H9 (cell line): ENCODE measurements at regions not wholly inside any gene's neighbourhood (a gene's known extent, or its start where the extent isn't known, plus 50 kb on each side); places are given as distances from the start of the nearest gene placed in this dataset.

Experiments used
- DNase-seq: peaks from one replicate; pipeline ENCODE4 v3.0.0-alpha.2; 2017
- H2AFZ ChIP-seq: one replicate; pipeline ENCODE4 v1.6.1; 2013; ENCODE audit warnings: mild to moderate bottlenecking, low read length, control low read depth, moderate library complexity
- H2AK5ac ChIP-seq: 2 replicates; pipeline ENCODE4 v1.6.1; 2013; ENCODE audit warnings: low read length, control low read depth, mixed read lengths; ENCODE audit not compliant: insufficient read length
- H2BK120ac ChIP-seq: one replicate; pipeline ENCODE4 v1.6.1; 2013; ENCODE audit warnings: low read depth, mild to moderate bottlenecking, low read length, control low read depth, inconsistent platforms; ENCODE audit not compliant: poor library complexity, severe bottlenecking
- H2BK12ac ChIP-seq: 2 replicates; pipeline ENCODE4 v1.6.1; 2013; ENCODE audit warnings: low read length, control low read depth, mixed read lengths, low read depth; ENCODE audit not compliant: insufficient read length
- H2BK15ac ChIP-seq: 2 replicates; pipeline ENCODE4 v1.6.1; 2013; ENCODE audit warnings: low read depth, low read length, control low read depth
- H2BK20ac ChIP-seq: one replicate; pipeline ENCODE4 v1.6.1; 2013; ENCODE audit warnings: low read depth, mild to moderate bottlenecking, low read length, control low read depth, inconsistent platforms; ENCODE audit not compliant: poor library complexity, severe bottlenecking
- H2BK5ac ChIP-seq: 2 replicates; pipeline ENCODE4 v1.6.1; 2013; ENCODE audit warnings: low read length, control low read depth, mixed read lengths; ENCODE audit not compliant: insufficient read length
- H3K14ac ChIP-seq: 2 replicates; pipeline ENCODE4 v1.6.1; 2013; ENCODE audit warnings: low read length, control low read depth; ENCODE audit not compliant: insufficient read depth
- H3K18ac ChIP-seq: 2 replicates; pipeline ENCODE4 v1.6.1; 2013; ENCODE audit warnings: low read depth, mild to moderate bottlenecking, mixed read lengths, low read length, control low read depth; ENCODE audit not compliant: insufficient read length
- H3K23ac ChIP-seq: 2 replicates; pipeline ENCODE4 v1.6.1; 2013; ENCODE audit warnings: low read length, control low read depth, mixed read lengths, low read depth; ENCODE audit not compliant: insufficient read length
- H3K23me2 ChIP-seq: 2 replicates; pipeline ENCODE4 v1.6.1; 2013; ENCODE audit warnings: low read depth, mild to moderate bottlenecking, mixed read lengths, low read length, control low read depth; ENCODE audit not compliant: insufficient read length, poor library complexity, severe bottlenecking
- H3K27ac ChIP-seq: 2 replicates; pipeline ENCODE4 v1.5.1; 2013; ENCODE audit warnings: low read length, control low read depth, mixed read lengths, low read depth; ENCODE audit not compliant: insufficient read length
- H3K27me3 ChIP-seq: 2 replicates; pipeline ENCODE4 v1.6.1; 2013; ENCODE audit warnings: low read length, control low read depth, inconsistent platforms; ENCODE audit not compliant: insufficient read depth
- H3K4ac ChIP-seq: 2 replicates; pipeline ENCODE4 v1.6.1; 2013; ENCODE audit warnings: low read depth, mild to moderate bottlenecking, control low read depth, inconsistent platforms, low read length, moderate library complexity
- H3K4me1 ChIP-seq: 2 replicates; pipeline ENCODE4 v1.6.1; 2013; ENCODE audit warnings: low read length, control low read depth, inconsistent platforms; ENCODE audit not compliant: insufficient read depth
- H3K4me2 ChIP-seq: 2 replicates; pipeline ENCODE4 v1.6.1; 2013; ENCODE audit warnings: low read length, control low read depth, mixed read lengths; ENCODE audit not compliant: insufficient read length, insufficient read depth
- H3K56ac ChIP-seq: 2 replicates; pipeline ENCODE4 v1.6.1; 2013; ENCODE audit warnings: low read depth, mild to moderate bottlenecking, mixed read lengths, low read length, control low read depth; ENCODE audit not compliant: insufficient read length
- H3K79me1 ChIP-seq: 2 replicates; pipeline ENCODE4 v1.6.1; 2013; ENCODE audit warnings: low read depth, mild to moderate bottlenecking, moderate library complexity, low read length, control low read depth, inconsistent platforms; ENCODE audit not compliant: insufficient read depth, poor library complexity, severe bottlenecking
- H3K79me2 ChIP-seq: 2 replicates; pipeline ENCODE4 v1.6.1; 2013; ENCODE audit warnings: low read length, control low read depth, inconsistent platforms; ENCODE audit not compliant: insufficient read depth
- H3K9ac ChIP-seq: 2 replicates; pipeline ENCODE4 v1.6.1; 2013; ENCODE audit warnings: low read length, control low read depth, mixed read lengths; ENCODE audit not compliant: insufficient read length; ENCODE audit errors: extremely low read depth
- H3K9me3 ChIP-seq: one replicate; pipeline ENCODE4 v1.6.1; 2013; ENCODE audit warnings: low read depth, low read length, inconsistent platforms; ENCODE audit not compliant: control insufficient read depth
- H3T11ph ChIP-seq: one replicate; pipeline ENCODE4 v1.6.1; 2013; ENCODE audit warnings: mild to moderate bottlenecking, low read length, control low read depth, inconsistent platforms
- H4K20me1 ChIP-seq: one replicate; pipeline ENCODE4 v1.6.1; 2013; ENCODE audit not compliant: control insufficient read depth, insufficient read length, insufficient read depth
- H4K5ac ChIP-seq: 2 replicates; pipeline ENCODE4 v1.6.1; 2013; ENCODE audit warnings: low read depth, mild to moderate bottlenecking, mixed read lengths, low read length, control low read depth; ENCODE audit not compliant: insufficient read length
- H4K8ac ChIP-seq: replicated peaks from 2 replicates; pipeline ENCODE4 v1.6.1; 2013; ENCODE audit warnings: low read length, control low read depth, mixed read lengths, low read depth; ENCODE audit not compliant: insufficient read length
- H4K91ac ChIP-seq: 2 replicates; pipeline ENCODE4 v1.6.1; 2013; ENCODE audit warnings: low read depth, mild to moderate bottlenecking, moderate library complexity, mixed read lengths, low read length, control low read depth; ENCODE audit not compliant: insufficient read length
- H3K27ac Mint-ChIP-seq, 3 experiments: 2 replicates in 2 of 3; 3 replicates in 1 of 3; pipeline ENCODE4 v1.8.0; 2020 to 2021; ENCODE audit warnings: mixed read lengths in 3 of 3, mild to moderate bottlenecking in 1 of 3, moderate library complexity in 1 of 3
- H3K27me3 Mint-ChIP-seq: 2 replicates; pipeline ENCODE4 v1.8.0; 2021; ENCODE audit warnings: low read depth, mild to moderate bottlenecking, moderate library complexity, mixed read lengths
- H3K36me3 Mint-ChIP-seq, 3 experiments: 2 replicates in 2 of 3; 3 replicates in 1 of 3; pipeline ENCODE4 v1.8.0; 2020 to 2021; ENCODE audit warnings: low read depth in 3 of 3, mixed read lengths in 3 of 3; ENCODE audit not compliant: insufficient read depth in 1 of 3
- H3K4me1 Mint-ChIP-seq, 2 experiments: 2 replicates each; pipeline ENCODE4 v1.8.0; 2020; ENCODE audit warnings: mixed read lengths in 2 of 2
- H3K4me3 Mint-ChIP-seq, 2 experiments: 2 replicates in 1 of 2; 3 replicates in 1 of 2; pipeline ENCODE4 v1.8.0; 2020 to 2021; ENCODE audit warnings: mild to moderate bottlenecking in 2 of 2, mixed read lengths in 2 of 2, moderate library complexity in 1 of 2
- H3K9me3 Mint-ChIP-seq, 2 experiments: 2 replicates in 1 of 2; 3 replicates in 1 of 2; pipeline ENCODE4 v1.8.0; 2020; ENCODE audit warnings: mild to moderate bottlenecking in 2 of 2, mixed read lengths in 2 of 2, moderate library complexity in 1 of 2
- WGBS: extraction: QIAGEN DNeasy Blood & Tissue Kit; methylation state at CpG from one replicate; pipeline ENCODE4 v1.1.7; 2013; ENCODE audit warnings: missing lambda C conversion rate, low lambda C conversion rate, mixed read lengths; ENCODE audit not compliant: insufficient read length; ENCODE audit errors: extremely low coverage; 5-methylcytosine and 5-hydroxymethylcytosine counted together
- TF ChIP-seq, protein P1 (sequence below): fragments of 200-600 bp; sonication (generic); conservative IDR thresholded peaks from 3 replicates; pipeline ENCODE4 v1.8.0; 2021; ENCODE audit warnings: antibody characterized with exemption, mild to moderate bottlenecking

DNA sequence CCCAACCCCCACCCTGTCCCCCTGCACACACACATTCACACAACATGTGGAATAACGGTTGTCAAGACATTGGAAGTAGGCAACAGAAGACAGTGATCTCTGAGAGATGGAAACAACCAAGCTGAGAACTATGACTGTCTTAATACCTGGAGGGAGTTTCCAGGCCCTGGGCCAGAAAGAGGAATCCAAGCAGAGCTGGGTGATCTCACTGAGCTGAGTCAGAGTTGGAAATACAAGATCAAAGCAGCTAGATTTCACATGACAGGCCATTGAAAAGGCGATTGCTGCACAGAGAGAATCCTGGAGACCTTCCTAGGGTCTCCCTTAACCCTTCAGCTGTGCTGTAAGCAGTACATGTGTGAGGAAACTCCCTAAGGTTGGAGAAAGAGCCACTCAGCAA is 165.8 kb upstream of the PRSS1 start:
- H2BK12ac ChIP-seq, result no peak overlapping the region
- Mint-ChIP-seq H3K27ac (peak overlapping the region in 1 of 3 experiments; percentile 37; a peak in 2 of 7 replicates), H3K27me3 (peaks cover 2% of the 10 kb centered on the region; the same call in 1 of the 2 replicates), H3K4me1 (peaks cover 15 to 20% of the 10 kb centered on the region in 2 experiments), H3K4me3 (no peak overlapping the region), H3K9me3 (no peaks in the 10 kb centered on the region; a peak in 1 of 5 replicates), H3K36me3 (no peaks in the 10 kb centered on the region)
- H3K23me2 ChIP-seq, result no peaks in the 10 kb centered on the region
- H4K8ac ChIP-seq, result no peak overlapping the region
- no peak overlapping the region for H2AFZ ChIP-seq
- no peak overlapping the region for H2BK120ac ChIP-seq
- TF ChIP-seq, protein P1, sequence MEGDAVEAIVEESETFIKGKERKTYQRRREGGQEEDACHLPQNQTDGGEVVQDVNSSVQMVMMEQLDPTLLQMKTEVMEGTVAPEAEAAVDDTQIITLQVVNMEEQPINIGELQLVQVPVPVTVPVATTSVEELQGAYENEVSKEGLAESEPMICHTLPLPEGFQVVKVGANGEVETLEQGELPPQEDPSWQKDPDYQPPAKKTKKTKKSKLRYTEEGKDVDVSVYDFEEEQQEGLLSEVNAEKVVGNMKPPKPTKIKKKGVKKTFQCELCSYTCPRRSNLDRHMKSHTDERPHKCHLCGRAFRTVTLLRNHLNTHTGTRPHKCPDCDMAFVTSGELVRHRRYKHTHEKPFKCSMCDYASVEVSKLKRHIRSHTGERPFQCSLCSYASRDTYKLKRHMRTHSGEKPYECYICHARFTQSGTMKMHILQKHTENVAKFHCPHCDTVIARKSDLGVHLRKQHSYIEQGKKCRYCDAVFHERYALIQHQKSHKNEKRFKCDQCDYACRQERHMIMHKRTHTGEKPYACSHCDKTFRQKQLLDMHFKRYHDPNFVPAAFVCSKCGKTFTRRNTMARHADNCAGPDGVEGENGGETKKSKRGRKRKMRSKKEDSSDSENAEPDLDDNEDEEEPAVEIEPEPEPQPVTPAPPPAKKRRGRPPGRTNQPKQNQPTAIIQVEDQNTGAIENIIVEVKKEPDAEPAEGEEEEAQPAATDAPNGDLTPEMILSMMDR, result no peak
- H3K79me1 ChIP-seq, result no peaks in the 10 kb centered on the region
- no peak for DNase-seq
- H3K14ac ChIP-seq, result no peak overlapping the region
- no peak overlapping the region for H3K4ac ChIP-seq
- WGBS, result no CpG with 5 or more reads among the region's 2 CpGs
- no peak overlapping the region for H2BK5ac ChIP-seq
- H3K4me1 ChIP-seq, result peaks cover 5% of the 10 kb centered on the region; the same call in 1 of the 2 replicates
- no peak overlapping the region for H3K23ac ChIP-seq
- H3K79me2 ChIP-seq, result no peaks in the 10 kb centered on the region
- no peak overlapping the region for H3K56ac ChIP-seq
- H3K9me3 ChIP-seq, result no peaks in the 10 kb centered on the region
- H2BK15ac ChIP-seq, result no peak overlapping the region
- H3K18ac ChIP-seq, result no peak overlapping the region
- no peak overlapping the region for H4K5ac ChIP-seq
- no peak overlapping the region for H2AK5ac ChIP-seq
- no peak overlapping the region for H3K9ac ChIP-seq
- H3K27me3 ChIP-seq, result no peaks in the 10 kb centered on the region
- no peak overlapping the region for H3T11ph ChIP-seq
- H3K27ac ChIP-seq, result no peak overlapping the region
- no peak overlapping the region for H2BK20ac ChIP-seq
- no peaks in the 10 kb centered on the region for H4K20me1 ChIP-seq
- no peak overlapping the region for H3K4me2 ChIP-seq
- H4K91ac ChIP-seq, result no peak overlapping the region
